Medulla oblongata (tissue), 1 donor: ENCODE measurements at regions not wholly inside any gene's neighbourhood (a gene's known extent, or its start where the extent isn't known, plus 50 kb on each side); places are given as distances from the start of the nearest gene placed in this dataset.
"Not testable (repeated sequence)": the region's sequence is repeated elsewhere in the genome, so short reads cannot be mapped to it uniquely, and the experiment has no call there.

Experiments
- DNase-seq: peaks from one replicate; pipeline ENCODE4 v3.0.0-alpha.2; 2015; ENCODE audit errors: extremely low spot score

GRCh38 chrX:113929004-113929403 is 654.9 kb upstream of the HTR2C start:
- peak; percentile 5 for DNase-seq

GRCh38 chrX:113920661-113921060 is 663.2 kb upstream of the HTR2C start:
- no peak for DNase-seq

- DNase-seq = no peak
Observed at GRCh38 chrX:113919387-113919786, 664.5 kb upstream of the HTR2C start.

GRCh38 chrX:113906168-113906567 is 677.7 kb upstream of the HTR2C start:
- no peak for DNase-seq

- no peak for DNase-seq
Observed at GRCh38 chrX:113892891-113893290, 691.0 kb upstream of the HTR2C start.

GRCh38 chrX:113892401-113892800 is 691.5 kb upstream of the HTR2C start:
- no peak for DNase-seq

GRCh38 chrX:113873056-113873455 is 710.8 kb upstream of the HTR2C start:
- no peak for DNase-seq

- DNase-seq = no peak
Observed at GRCh38 chrX:113868711-113869110, 715.2 kb upstream of the HTR2C start.

GRCh38 chrX:113868177-113868576 is 715.7 kb upstream of the HTR2C start:
- DNase-seq = peak; percentile 1

GRCh38 chrX:113849408-113849807 is 734.5 kb upstream of the HTR2C start:
- DNase-seq = no peak

- no peak for DNase-seq
Observed at GRCh38 chrX:113833096-113834055, 750.5 kb upstream of the HTR2C start.

- DNase-seq = no peak
Observed at GRCh38 chrX:113828470-113828869, 755.4 kb upstream of the HTR2C start.

GRCh38 chrX:113818346-113818745 is 765.5 kb upstream of the HTR2C start:
- no peak for DNase-seq

GRCh38 chrX:113804819-113805218 is 779.1 kb upstream of the HTR2C start:
- no peak for DNase-seq

- DNase-seq = no peak
Observed at GRCh38 chrX:113804291-113804690, 779.6 kb upstream of the HTR2C start.

- DNase-seq = no peak
Observed at GRCh38 chrX:113802837-113803236, 781.0 kb upstream of the HTR2C start.

- DNase-seq = no peak
Observed at GRCh38 chrX:113800955-113801354, 782.9 kb upstream of the HTR2C start.

- DNase-seq = no peak
Observed at GRCh38 chrX:113793563-113793962, 790.3 kb upstream of the HTR2C start.

GRCh38 chrX:113790987-113791386 is 792.9 kb upstream of the HTR2C start:
- DNase-seq = no peak

GRCh38 chrX:113784754-113785153 is 799.1 kb upstream of the HTR2C start:
- not testable (repeated sequence) for DNase-seq

GRCh38 chrX:113770806-113771205 is 813.1 kb upstream of the HTR2C start:
- no peak for DNase-seq

- DNase-seq = no peak
Observed at GRCh38 chrX:113770071-113770470, 813.8 kb upstream of the HTR2C start.

- DNase-seq = no peak
Observed at GRCh38 chrX:113759422-113759821, 824.5 kb upstream of the HTR2C start.
